DOHH2 (cell line): ENCODE measurements at regions not wholly inside any gene's neighbourhood (a gene's known extent, or its start where the extent isn't known, plus 50 kb on each side); places are given as distances from the start of the nearest gene placed in this dataset.
A peak's percentile ranks its signal among the peaks of the same experiment; 100 is the strongest.

Source experiments
- H3F3A ChIP-seq: fragments of 200-600 bp; sonication (generic), shearing (Covaris generic); 2 replicates; pipeline ENCODE4 v1.6.0; 2016; ENCODE audit warnings: antibody characterized with exemption, mild to moderate bottlenecking; ENCODE audit not compliant: control insufficient read depth, insufficient read depth
- H3K27ac ChIP-seq: fragments of 200-600 bp; sonication (generic); 2 replicates; pipeline ENCODE4 v1.5.1; 2014; ENCODE audit warnings: low read depth, mild to moderate bottlenecking, low read length, moderate library complexity
- H3K27me3 ChIP-seq: fragments of 200-600 bp; sonication (generic); 2 replicates; pipeline ENCODE4 v1.6.1; 2014; ENCODE audit warnings: mild to moderate bottlenecking, low read length, mixed read lengths; ENCODE audit not compliant: control insufficient read depth
- H3K36me3 ChIP-seq: fragments of 200-600 bp; sonication (generic); 2 replicates; pipeline ENCODE4 v1.6.1; 2014; ENCODE audit warnings: mild to moderate bottlenecking, low read length, moderate library complexity, mixed read lengths; ENCODE audit not compliant: control insufficient read depth
- H3K4me1 ChIP-seq: fragments of 200-600 bp; sonication (generic); 2 replicates; pipeline ENCODE4 v1.6.1; 2014; ENCODE audit warnings: mild to moderate bottlenecking, low read length, mixed read lengths; ENCODE audit not compliant: control insufficient read depth
- H3K4me2 ChIP-seq: fragments of 200-600 bp; sonication (generic); 2 replicates; pipeline ENCODE4 v1.6.0; 2014; ENCODE audit warnings: mild to moderate bottlenecking, low read length, moderate library complexity
- H3K4me3 ChIP-seq: fragments of 200-600 bp; sonication (generic); 2 replicates; pipeline ENCODE4 v1.5.1; 2014; ENCODE audit warnings: mild to moderate bottlenecking, low read length, mixed read lengths
- H3K79me2 ChIP-seq: fragments of 200-600 bp; sonication (generic); 2 replicates; pipeline ENCODE4 v1.6.1; 2014; ENCODE audit warnings: mild to moderate bottlenecking, low read length, mixed read lengths; ENCODE audit not compliant: control insufficient read depth
- H3K9me2 ChIP-seq: fragments of 200-600 bp; sonication (generic); replicated peaks from 2 replicates; pipeline ENCODE4 v1.6.1; 2014; ENCODE audit warnings: mild to moderate bottlenecking, low read length, mixed read lengths; ENCODE audit not compliant: control insufficient read depth
- H3K9me3 ChIP-seq: fragments of 200-600 bp; sonication (generic); 2 replicates; pipeline ENCODE4 v1.6.1; 2014; ENCODE audit warnings: antibody characterized with exemption, low read length, mixed read lengths; ENCODE audit not compliant: control insufficient read depth, insufficient read depth
- H4K20me1 ChIP-seq: fragments of 200-600 bp; sonication (generic); 2 replicates; pipeline ENCODE4 v1.6.0; 2014; ENCODE audit warnings: low read depth, mild to moderate bottlenecking, antibody characterized with exemption, low read length, moderate library complexity; ENCODE audit not compliant: control insufficient read depth, insufficient read depth
- CTCF ChIP-seq: fragments of 200-600 bp; sonication (generic); IDR thresholded peaks from one replicate; pipeline ENCODE4 v1.5.1; 2014; ENCODE audit warnings: antibody characterized with exemption, mild to moderate bottlenecking, low read depth, low read length; ENCODE audit not compliant: poor library complexity, severe bottlenecking
- EZH2phosphoT487 ChIP-seq: fragments of 200-600 bp; sonication (generic); IDR thresholded peaks from 2 replicates; pipeline ENCODE4 v1.6.1; 2017; ENCODE audit warnings: borderline replicate concordance, mild to moderate bottlenecking, antibody characterized with exemption, low read length, moderate library complexity, mixed read lengths

DNA sequence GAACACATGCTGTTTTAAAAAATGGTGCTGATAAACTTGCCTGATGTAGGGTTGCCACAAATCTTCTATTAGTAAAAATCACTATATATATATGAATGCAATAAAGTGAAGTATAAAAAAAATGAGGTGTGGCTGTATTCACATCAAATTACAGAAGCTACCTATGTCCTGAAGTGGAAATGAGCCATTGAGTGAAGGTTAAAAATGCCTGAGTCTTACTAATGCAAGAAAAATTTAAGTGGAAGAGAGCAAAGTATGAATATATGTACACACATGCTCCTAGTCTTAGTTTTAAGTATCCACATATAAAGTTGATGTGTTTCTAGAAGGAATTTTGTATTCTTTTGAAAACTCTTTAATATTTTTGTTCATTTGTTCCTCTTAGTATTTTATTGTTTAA lies 808.3 kb upstream of the MAN1A1 start:
- Histone ChIP-seq H4K20me1 (no peaks in the 10 kb centered on the region), H3K27ac (no peak overlapping the region), H3K79me2 (no peaks in the 10 kb centered on the region), H3K4me1 (no peaks in the 10 kb centered on the region), H3K36me3 (no peaks in the 10 kb centered on the region), H3K9me2 (no peaks in the 10 kb centered on the region), H3K9me3 (no peaks in the 10 kb centered on the region), H3K4me2 (no peak overlapping the region), H3F3A (no peaks in the 10 kb centered on the region), H3K4me3 (no peak overlapping the region), H3K27me3 (no peaks in the 10 kb centered on the region)
- no peak for TF ChIP-seq CTCF
- no peak for TF ChIP-seq EZH2phosphoT487

DNA sequence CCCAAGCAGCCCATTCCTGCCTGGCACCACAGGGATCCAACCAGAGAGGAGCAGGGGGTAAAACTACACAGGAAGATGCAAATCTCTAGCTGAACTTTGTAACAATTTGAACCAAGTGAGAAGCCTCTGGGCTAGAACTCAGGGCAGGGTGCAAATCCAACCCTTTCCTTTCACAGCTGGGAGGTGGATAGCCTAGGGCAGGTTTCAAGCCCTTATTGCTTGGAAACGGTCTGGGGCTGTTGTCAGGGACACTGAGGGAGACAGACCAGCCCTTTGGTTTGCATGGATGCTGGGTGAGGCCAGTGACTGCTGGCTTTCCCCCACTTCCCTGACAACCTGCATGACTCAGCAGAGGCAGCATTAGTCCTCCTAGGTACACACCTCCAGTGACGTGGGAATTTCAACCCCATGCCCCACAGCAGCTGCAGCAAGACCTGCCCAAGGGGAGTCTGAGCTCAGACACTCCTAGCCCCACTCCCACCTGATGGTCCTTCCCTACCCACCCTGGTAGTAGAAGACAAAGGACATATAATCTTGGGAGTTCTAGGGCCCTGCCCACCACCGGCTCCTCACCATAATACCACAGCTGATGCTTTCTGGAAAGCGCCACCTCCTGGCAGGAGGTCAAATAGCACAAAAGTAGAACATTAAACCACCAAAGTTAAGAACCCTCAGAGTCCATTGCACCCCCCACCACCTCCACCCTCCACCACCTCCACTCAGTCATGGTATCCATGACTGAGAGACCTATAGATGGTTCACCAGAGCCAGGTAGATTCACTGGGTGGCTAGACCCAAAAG lies 797.7 kb upstream of the MAN1A1 start:
- Histone ChIP-seq H3K27ac (no peak overlapping the region), H3K79me2 (no peaks in the 10 kb centered on the region), H3K27me3 (no peaks in the 10 kb centered on the region), H4K20me1 (no peaks in the 10 kb centered on the region), H3K9me3 (no peaks in the 10 kb centered on the region), H3K36me3 (no peaks in the 10 kb centered on the region), H3F3A (no peaks in the 10 kb centered on the region), H3K4me1 (no peaks in the 10 kb centered on the region), H3K4me2 (no peak overlapping the region), H3K4me3 (no peak overlapping the region), H3K9me2 (no peaks in the 10 kb centered on the region)
- TF ChIP-seq EZH2phosphoT487 = no peak
- peak; percentile 65 for TF ChIP-seq CTCF

DNA sequence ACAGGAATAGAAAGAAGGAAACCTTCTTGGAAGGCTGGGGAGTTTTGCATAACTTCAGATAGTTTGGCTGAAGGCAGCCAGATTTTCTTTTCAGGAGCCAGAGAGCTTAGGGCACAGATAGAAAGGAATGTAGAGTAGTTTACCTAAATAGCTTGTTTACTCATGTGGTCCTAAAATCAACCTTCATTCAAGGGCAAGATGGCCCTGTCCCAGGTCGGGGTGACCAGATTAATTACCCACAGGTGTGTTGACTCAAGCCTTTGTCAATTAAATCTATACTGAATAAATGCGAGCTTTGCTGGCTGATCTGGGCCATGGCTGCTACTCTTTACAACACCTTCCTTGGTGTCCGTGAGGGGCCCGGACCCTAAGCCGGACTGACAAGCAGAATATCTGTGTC lies 792.0 kb upstream of the MAN1A1 start:
- Histone ChIP-seq H3K27ac (no peak overlapping the region), H3K27me3 (no peaks in the 10 kb centered on the region), H3K4me3 (no peak overlapping the region), H3K36me3 (no peaks in the 10 kb centered on the region), H3K9me3 (no peaks in the 10 kb centered on the region), H3K4me1 (no peaks in the 10 kb centered on the region), H4K20me1 (no peaks in the 10 kb centered on the region), H3K4me2 (no peak overlapping the region), H3K9me2 (no peaks in the 10 kb centered on the region), H3F3A (no peaks in the 10 kb centered on the region), H3K79me2 (no peaks in the 10 kb centered on the region)
- no peak for TF ChIP-seq CTCF
- TF ChIP-seq EZH2phosphoT487 = no peak
